Liver (tissue), 8 donors: ENCODE measurements at regions not wholly inside any gene's neighbourhood (a gene's known extent, or its start where the extent isn't known, plus 50 kb on each side); places are given as distances from the start of the nearest gene placed in this dataset.

Experiments used
- DNase-seq: peaks from one replicate; pipeline ENCODE4 v3.0.0-alpha.2; 2017; ENCODE audit warnings: low spot score
- H3K27ac ChIP-seq, 2 donors: one replicate each; pipeline ENCODE4 v1.7.0; 2013; ENCODE audit warnings: inconsistent platforms in 2 of 2, low read length in 2 of 2, control low read depth in 1 of 2, low read depth in 1 of 2, mild to moderate bottlenecking in 1 of 2
- H3K27me3 ChIP-seq, 4 donors: one replicate each; pipeline versions ENCODE4 v1.6.1 to v1.7.0; 2013; ENCODE audit warnings: low read length in 3 of 4, inconsistent platforms in 1 of 4, mild to moderate bottlenecking in 1 of 4, moderate library complexity in 1 of 4; ENCODE audit not compliant: control insufficient read depth in 4 of 4, insufficient read depth in 4 of 4
- H3K36me3 ChIP-seq, 4 donors: one replicate each; pipeline versions ENCODE4 v1.6.1 to v1.7.0; 2013; ENCODE audit warnings: low read length in 3 of 4, mild to moderate bottlenecking in 3 of 4, low read depth in 1 of 4, moderate library complexity in 1 of 4; ENCODE audit not compliant: control insufficient read depth in 4 of 4, insufficient read depth in 3 of 4
- H3K4me1 ChIP-seq, 4 donors: one replicate each; pipeline versions ENCODE4 v1.6.1 to v1.7.0; 2013; ENCODE audit warnings: low read length in 3 of 4, mild to moderate bottlenecking in 3 of 4, moderate library complexity in 1 of 4; ENCODE audit not compliant: control insufficient read depth in 4 of 4, insufficient read depth in 4 of 4
- H3K4me3 ChIP-seq, 3 donors: one replicate each; pipeline versions ENCODE4 v1.6.1 to v1.7.0; 2013; ENCODE audit warnings: low read length in 3 of 3, control low read depth in 1 of 3, low read depth in 1 of 3, mild to moderate bottlenecking in 1 of 3
- H3K9ac ChIP-seq, 2 donors: one replicate each; pipeline ENCODE4 v1.7.0; 2013; ENCODE audit warnings: low read length in 2 of 2, mild to moderate bottlenecking in 2 of 2, moderate library complexity in 2 of 2, control low read depth in 1 of 2, low read depth in 1 of 2
- H3K9me3 ChIP-seq, 4 donors: one replicate each; pipeline versions ENCODE4 v1.6.1 to v1.7.0; 2013; ENCODE audit warnings: low read length in 3 of 4; ENCODE audit not compliant: control insufficient read depth in 4 of 4
- ATF3 ChIP-seq: IDR thresholded peaks from 2 replicates; pipeline ENCODE4 v1.6.1; 2016; ENCODE audit warnings: antibody characterized with exemption
- CTCF ChIP-seq: fragments of 150-350 bp; IDR thresholded peaks from 2 replicates; pipeline ENCODE4 v1.5.1; 2017; ENCODE audit warnings: improper control_type of control experiment, low read depth, low read length; ENCODE audit not compliant: missing input control
- EGR1 ChIP-seq, 2 donors: IDR thresholded peaks; 2 replicates each; pipeline ENCODE4 v1.6.1; 2016 to 2018; ENCODE audit warnings: antibody characterized with exemption in 2 of 2, low read depth in 2 of 2
- FOXA1 ChIP-seq: IDR thresholded peaks from 2 replicates; pipeline ENCODE4 v1.6.1; 2016; ENCODE audit warnings: antibody characterized with exemption
- FOXA2 ChIP-seq: IDR thresholded peaks from 2 replicates; pipeline ENCODE4 v1.6.1; 2016; ENCODE audit warnings: antibody characterized with exemption
- GABPA ChIP-seq, 2 donors: IDR thresholded peaks in 1 of 2; conservative IDR thresholded peaks in 1 of 2; 2 replicates each; pipeline ENCODE4 v1.6.1; 2016; ENCODE audit warnings: antibody characterized with exemption in 2 of 2, mild to moderate bottlenecking in 1 of 2, moderate library complexity in 1 of 2
- HNF4A ChIP-seq, 2 donors: conservative IDR thresholded peaks; 2 replicates each; pipeline ENCODE4 v1.6.1; 2016; ENCODE audit warnings: antibody characterized with exemption in 2 of 2, mild to moderate bottlenecking in 2 of 2
- HNF4G ChIP-seq: IDR thresholded peaks from 2 replicates; pipeline ENCODE4 v1.6.1; 2016; ENCODE audit warnings: antibody characterized with exemption
- MAX ChIP-seq: IDR thresholded peaks from 2 replicates; pipeline ENCODE4 v1.6.1; 2016; ENCODE audit warnings: antibody characterized with exemption
- RAD21 ChIP-seq, 2 donors: IDR thresholded peaks; 2 replicates each; pipeline ENCODE4 v1.6.1; 2016; ENCODE audit warnings: antibody characterized with exemption in 2 of 2, mild to moderate bottlenecking in 2 of 2
- REST ChIP-seq: IDR thresholded peaks from 2 replicates; pipeline ENCODE4 v1.6.1; 2016; ENCODE audit warnings: antibody characterized with exemption, mild to moderate bottlenecking
- SP1 ChIP-seq: IDR thresholded peaks from 2 replicates; pipeline ENCODE4 v1.6.1; 2018; ENCODE audit warnings: antibody characterized with exemption, mild to moderate bottlenecking
- TAF1 ChIP-seq: conservative IDR thresholded peaks from 2 replicates; pipeline ENCODE4 v1.6.1; 2016; ENCODE audit warnings: antibody characterized with exemption, mild to moderate bottlenecking
- YY1 ChIP-seq: IDR thresholded peaks from 2 replicates; pipeline ENCODE4 v1.6.1; 2016; ENCODE audit warnings: antibody characterized with exemption, mild to moderate bottlenecking
- ZBTB33 ChIP-seq: IDR thresholded peaks from 2 replicates; pipeline ENCODE4 v1.6.1; 2016; ENCODE audit warnings: antibody characterized with exemption
- WGBS: extraction: QIAGEN DNeasy Blood & Tissue Kit; methylation state at CpG from one replicate; pipeline ENCODE4 v1.1.7; 2013; 5-methylcytosine and 5-hydroxymethylcytosine counted together
- donor health status: healthy.
- donor health status: healthy.
- donor health status: healthy.
- donor health status: healthy.
- donor health status: healthy.

GRCh38 chr21:19870682-19871081 is 1127.5 kb upstream of the NCAM2 start:
- Histone ChIP-seq H3K4me3 (no peak overlapping the region), H3K4me1 (no peaks in the 10 kb centered on the region), H3K27ac (no peak overlapping the region), H3K9me3 (no peaks in the 10 kb centered on the region), H3K9ac (no peak overlapping the region), H3K36me3 (no peaks in the 10 kb centered on the region), H3K27me3 (no peaks in the 10 kb centered on the region)
- TF ChIP-seq FOXA2, result no peak
- TF ChIP-seq REST, result no peak
- no peak for TF ChIP-seq EGR1 (IDR thresholded peaks at IDR 0.05; ENCODE audit: low read depth in 2 of 2)
- TF ChIP-seq ATF3, result no peak
- TF ChIP-seq FOXA1, result no peak
- no peak for TF ChIP-seq ZBTB33
- TF ChIP-seq SP1, result no peak
- DNase-seq, result no peak
- 90% methylated on average over 2 of the region's 2 CpGs for WGBS

GRCh38 chr21:19874521-19874920 is 1123.7 kb upstream of the NCAM2 start:
- Histone ChIP-seq H3K9me3 (no peaks in the 10 kb centered on the region), H3K9ac (no peak overlapping the region), H3K27me3 (no peaks in the 10 kb centered on the region), H3K4me1 (no peaks in the 10 kb centered on the region), H3K36me3 (no peaks in the 10 kb centered on the region), H3K27ac (no peak overlapping the region), H3K4me3 (no peak overlapping the region)
- 84% methylated on average over 2 of the region's 2 CpGs for WGBS
- DNase-seq, result no peak
- TF ChIP-seq YY1 (no peak), FOXA1 (no peak), HNF4G (no peak), MAX (no peak), GABPA (IDR thresholded peaks at IDR 0.05 in 1 of 2, conservative IDR thresholded peaks at IDR 0.05 in 1 of 2) (no peak), TAF1 (no peak), RAD21 (IDR thresholded peaks at IDR 0.05) (no peak), HNF4A (conservative IDR thresholded peaks at IDR 0.05) (no peak), CTCF (no peak)
